Keratinocyte (primary cell): ENCODE measurements at regions not wholly inside any gene's neighbourhood (a gene's known extent, or its start where the extent isn't known, plus 50 kb on each side); places are given as distances from the start of the nearest gene placed in this dataset.

Source experiments
- DNase-seq: peaks from one replicate; pipeline ENCODE4 v3.0.0-alpha.2; 2011; ENCODE audit warnings: low read depth, missing footprints, low spot score
- FAIRE-seq: peaks from 2 replicates; lab custom pipeline; 2011; peaks lifted over from hg19 to GRCh38; lab: Jason Lieb, UNC
- H2AFZ ChIP-seq: 2 replicates; pipeline ENCODE4 v1.6.0; 2012; ENCODE audit warnings: low read length, control low read depth, inconsistent platforms; ENCODE audit not compliant: control insufficient read depth
- H3K27ac ChIP-seq: 2 replicates; pipeline ENCODE4 v1.5.1; 2011; ENCODE audit warnings: low read length; ENCODE audit not compliant: control insufficient read depth, insufficient read depth
- H3K27me3 ChIP-seq: 3 replicates; pipeline ENCODE4 v1.6.0; 2011; ENCODE audit warnings: low read length; ENCODE audit not compliant: control insufficient read depth, insufficient read depth; ENCODE audit errors: extremely low read depth
- H3K36me3 ChIP-seq, 2 experiments: 2 replicates in 1 of 2; 3 replicates in 1 of 2; pipeline ENCODE4 v1.5.1; 2011; ENCODE audit warnings: low read length in 2 of 2, mild to moderate bottlenecking in 1 of 2; ENCODE audit not compliant: control insufficient read depth in 2 of 2, insufficient read depth in 2 of 2; ENCODE audit errors: extremely low read depth in 1 of 2
- H3K4me1 ChIP-seq: 3 replicates; pipeline ENCODE4 v1.5.1; 2011; ENCODE audit warnings: low read length; ENCODE audit not compliant: control insufficient read depth, insufficient read depth; ENCODE audit errors: extremely low read depth
- H3K4me2 ChIP-seq: 3 replicates; pipeline ENCODE4 v1.6.0; 2011; ENCODE audit warnings: low read depth, low read length; ENCODE audit not compliant: control insufficient read depth, insufficient read depth; ENCODE audit errors: extremely low read depth
- H3K4me3 ChIP-seq, 3 experiments: fragments of 200-600 bp in 1 of 3; sonication (generic) in 1 of 3; 2 replicates in 2 of 3; 3 replicates in 1 of 3; pipeline ENCODE4 v1.5.1; 2011 to 2016; ENCODE audit warnings: low read length in 3 of 3, mild to moderate bottlenecking in 3 of 3, control low read depth in 2 of 3, inconsistent platforms in 1 of 3, low read depth in 1 of 3, mixed read lengths in 1 of 3, mixed run types in 1 of 3, moderate library complexity in 1 of 3; ENCODE audit not compliant: control insufficient read depth in 2 of 3, insufficient read depth in 2 of 3; ENCODE audit errors: extremely low read depth in 1 of 3
- H3K79me2 ChIP-seq: 2 replicates; pipeline ENCODE4 v1.6.0; 2012; ENCODE audit warnings: low read length; ENCODE audit not compliant: control insufficient read depth, insufficient read depth
- H3K9ac ChIP-seq: 3 replicates; pipeline ENCODE4 v1.6.0; 2011; ENCODE audit warnings: low read length; ENCODE audit not compliant: control insufficient read depth, insufficient read depth; ENCODE audit errors: extremely low read depth
- H3K9me1 ChIP-seq: 3 replicates; pipeline ENCODE4 v1.6.0; 2011; ENCODE audit warnings: low read length; ENCODE audit not compliant: control insufficient read depth, insufficient read depth; ENCODE audit errors: extremely low read depth
- H3K9me3 ChIP-seq: 2 replicates; pipeline ENCODE4 v1.5.1; 2012; ENCODE audit warnings: low read depth, low read length; ENCODE audit not compliant: control insufficient read depth
- H4K20me1 ChIP-seq: 3 replicates; pipeline ENCODE4 v1.6.0; 2011; ENCODE audit warnings: low read length; ENCODE audit not compliant: control insufficient read depth, insufficient read depth; ENCODE audit errors: extremely low read depth
- CTCF ChIP-seq, 3 experiments: IDR thresholded peaks in 1 of 3; conservative IDR thresholded peaks in 1 of 3; optimal IDR thresholded peaks in 1 of 3; 2 replicates in 2 of 3; 3 replicates in 1 of 3; pipeline versions ENCODE3 to v1.5.1; 2011; ENCODE audit warnings: low read length in 3 of 3, mild to moderate bottlenecking in 3 of 3, moderate library complexity in 2 of 3, control low read depth in 1 of 3, inconsistent platforms in 1 of 3; ENCODE audit not compliant: insufficient read depth in 2 of 3; ENCODE audit errors: extremely low read depth in 1 of 3
- EZH2 ChIP-seq: IDR thresholded peaks from one replicate; pipeline ENCODE4 v1.6.1; 2012; ENCODE audit warnings: inconsistent platforms, mild to moderate bottlenecking, low read length, moderate library complexity
- dilution Hi-C: fragments of 300-500 bp; cut with MboI; formaldehyde crosslinking; loops from one replicate; pipeline ENCODE4 v1.7.0; 2020; ENCODE audit warnings: low sequenced_read_pairs; ENCODE audit not compliant: extremely low pct_ligation_motif_present

DNA sequence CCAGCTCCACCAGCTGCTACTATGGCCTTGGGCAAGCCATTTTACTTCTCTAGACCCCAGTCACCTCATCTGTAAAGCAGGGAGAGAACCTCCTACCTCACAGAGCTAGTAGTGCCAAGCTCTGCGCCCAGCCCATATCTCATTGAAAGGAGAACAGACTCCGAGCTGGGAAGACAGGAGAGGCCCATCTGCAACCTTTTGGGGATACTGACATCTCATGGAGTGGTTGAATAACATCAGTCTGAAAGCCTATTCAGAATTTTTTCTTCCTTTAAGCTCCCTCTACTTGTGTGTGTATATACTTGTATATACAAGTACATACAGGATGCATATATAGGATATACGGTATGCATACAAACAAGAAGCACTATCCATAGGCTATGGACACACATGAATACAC lies 279.5 kb upstream of the POU3F1 start:
- H3K9ac ChIP-seq: no peak overlapping the region
- no peaks in the 10 kb centered on the region for H3K79me2 ChIP-seq
- H3K27ac ChIP-seq: no peak overlapping the region
- no peaks in the 10 kb centered on the region for H3K36me3 ChIP-seq
- no peaks in the 10 kb centered on the region for H3K9me3 ChIP-seq
- H3K4me1 ChIP-seq: no peaks in the 10 kb centered on the region
- H3K4me3 ChIP-seq: no peak overlapping the region
- H3K27me3 ChIP-seq: peaks cover 3% of the 10 kb centered on the region
- TF ChIP-seq EZH2: no peak
- no peak for TF ChIP-seq CTCF (optimal IDR thresholded peaks at IDR 0.05 in 1 of 3, IDR thresholded peaks at IDR 0.05 in 1 of 3, conservative IDR thresholded peaks at IDR 0.05 in 1 of 3; ENCODE audit: extremely low read depth in 1 of 3, insufficient read depth in 2 of 3, low read length in 3 of 3)
- dilution Hi-C loops: no loop called here
- FAIRE-seq: no peak
- H4K20me1 ChIP-seq: no peaks in the 10 kb centered on the region
- no peak overlapping the region for H3K4me2 ChIP-seq
- no peaks in the 10 kb centered on the region for H3K9me1 ChIP-seq
- H2AFZ ChIP-seq: no peak overlapping the region
- DNase-seq: no peak

DNA sequence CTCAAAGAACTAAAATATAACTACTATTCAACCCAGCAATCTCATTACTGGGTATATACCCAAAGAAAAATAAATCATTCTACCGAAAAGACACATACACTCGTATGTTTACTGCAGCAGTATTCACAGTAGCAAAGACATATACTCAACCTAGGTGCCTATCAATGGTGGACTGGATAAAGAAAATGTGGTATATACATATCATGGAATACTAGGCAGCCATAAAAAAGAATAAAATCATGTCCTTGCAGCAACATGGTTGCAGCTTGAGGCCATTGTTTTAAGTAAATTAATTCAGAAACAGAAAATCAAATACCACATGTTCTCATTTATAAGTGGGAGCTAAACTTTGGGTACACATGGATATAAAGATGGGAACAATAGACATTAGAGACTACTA lies 266.2 kb upstream of the POU3F1 start:
- H3K79me2 ChIP-seq: no peaks in the 10 kb centered on the region
- H3K4me1 ChIP-seq: peaks cover 10% of the 10 kb centered on the region
- dilution Hi-C loops: no loop called here
- H3K4me2 ChIP-seq: no peak overlapping the region
- FAIRE-seq: no peak
- H2AFZ ChIP-seq: no peak overlapping the region
- no peak overlapping the region for H3K9ac ChIP-seq
- no peaks in the 10 kb centered on the region for H3K9me1 ChIP-seq
- no peak overlapping the region for H3K4me3 ChIP-seq
- H4K20me1 ChIP-seq: no peaks in the 10 kb centered on the region
- H3K27me3 ChIP-seq: no peaks in the 10 kb centered on the region
- no peak for DNase-seq
- H3K36me3 ChIP-seq: no peaks in the 10 kb centered on the region
- TF ChIP-seq CTCF (optimal IDR thresholded peaks at IDR 0.05 in 1 of 3, IDR thresholded peaks at IDR 0.05 in 1 of 3, conservative IDR thresholded peaks at IDR 0.05 in 1 of 3; ENCODE audit: extremely low read depth in 1 of 3, insufficient read depth in 2 of 3, low read length in 3 of 3) (no peak), EZH2 (no peak)
- no peak overlapping the region for H3K27ac ChIP-seq
- no peaks in the 10 kb centered on the region for H3K9me3 ChIP-seq
